ENCODE measurements at regions not wholly inside any gene's neighbourhood (a gene's known extent, or its start where the extent isn't known, plus 50 kb on each side); places are given as distances from the start of the nearest gene placed in this dataset.

GRCh38 chr18:38386146-38386545 lies 820.5 kb upstream of the CELF4 start:
- no peak overlapping the region for H2BK120ac ChIP-seq (replicated peaks; ENCODE audit: low read depth, low read length)
- no peak overlapping the region for H4K5ac ChIP-seq (ENCODE audit: insufficient read length, low read depth, low read length)
- H2BK12ac ChIP-seq (ENCODE audit: low read depth, low read length), result no peak overlapping the region
- TF ChIP-seq CHD1 (IDR thresholded peaks at IDR 0.05; ENCODE audit: low read depth, low read length), result no peak
- POLR2A ChIA-PET (ENCODE audit: partially characterized antibody), result no interaction called here
- H3K4me1 ChIP-seq (replicated peaks in 1 of 4; ENCODE audit: control insufficient read depth in 3 of 4, insufficient read depth in 4 of 4, low read length in 3 of 4), result no peaks in the 10 kb centered on the region
- H4K91ac ChIP-seq (replicated peaks; ENCODE audit: insufficient read length, low read length), result no peak overlapping the region
- H2BK15ac ChIP-seq (ENCODE audit: low read length), result no peak overlapping the region
- H3K18ac ChIP-seq (ENCODE audit: extremely low read depth, low read length), result no peak overlapping the region
- H2AK5ac ChIP-seq (ENCODE audit: low read depth, low read length), result no peak overlapping the region
- H3K27me3 ChIP-seq (replicated peaks in 1 of 4; ENCODE audit: control insufficient read depth in 3 of 4, extremely low read depth in 1 of 4, insufficient read depth in 3 of 4, low read length in 3 of 4), result no peaks in the 10 kb centered on the region
- no peak overlapping the region for H3K4me2 ChIP-seq (ENCODE audit: insufficient read depth in 1 of 2, low read depth in 2 of 2, low read length in 2 of 2)
- no peaks in the 10 kb centered on the region for H3K9me3 ChIP-seq (ENCODE audit: insufficient read depth in 2 of 2, low read depth in 1 of 2, low read length in 1 of 2)
- no peak overlapping the region for H3K14ac ChIP-seq (ENCODE audit: insufficient read length)
- H3K9ac ChIP-seq (replicated peaks in 1 of 4; ENCODE audit: extremely low read depth in 1 of 4, low read depth in 3 of 4, low read length in 3 of 4), result no peak overlapping the region
- DNase-seq (ENCODE audit: low read depth in 1 of 2, low spot score in 2 of 2), result no peak
- no peaks in the 10 kb centered on the region for H3K79me1 ChIP-seq (ENCODE audit: low read depth, low read length)
- H3K79me2 ChIP-seq (ENCODE audit: control insufficient read depth in 1 of 2, insufficient read depth in 2 of 2, low read length in 2 of 2), result no peaks in the 10 kb centered on the region
- H3K23me2 ChIP-seq (ENCODE audit: low read depth, low read length), result no peaks in the 10 kb centered on the region
- CTCF ChIA-PET (ENCODE audit: partially characterized antibody), result no interaction called here
- H3K27ac ChIP-seq (ENCODE audit: low read depth, low read length), result no peak overlapping the region
- H4K20me1 ChIP-seq (replicated peaks in 1 of 2; ENCODE audit: control insufficient read depth in 1 of 2, insufficient read depth in 2 of 2, low read length in 2 of 2), result no peaks in the 10 kb centered on the region
- H4K8ac ChIP-seq (ENCODE audit: extremely low read depth, insufficient read depth, low read length), result no peak overlapping the region
- no peak overlapping the region for H2BK20ac ChIP-seq (ENCODE audit: low read length)
- H2AFZ ChIP-seq (ENCODE audit: low read length), result no peak overlapping the region
- no peak for FAIRE-seq
- no peak overlapping the region for H3K56ac ChIP-seq (replicated peaks; ENCODE audit: insufficient read length, low read depth, low read length)
- no peak overlapping the region for H3K4me3 ChIP-seq (ENCODE audit: extremely low read depth in 1 of 4, insufficient read depth in 2 of 4, low read depth in 3 of 4, low read length in 4 of 4)
- no peaks in the 10 kb centered on the region for H3K36me3 ChIP-seq (ENCODE audit: control insufficient read depth in 2 of 4, insufficient read depth in 4 of 4, low read length in 3 of 4)
- WGBS, 2 experiments (ENCODE audit: extremely low coverage in 1 of 2, insufficient coverage in 1 of 2, insufficient read length in 1 of 2, insufficient replicate concordance in 2 of 2, low coverage in 1 of 2, low lambda C conversion rate in 2 of 2, missing lambda C conversion rate in 1 of 2), result 100% methylated on average over 1 of the region's 1 CpG; no CpG with 5 or more reads in 1 of the 2 experiments
- H3K4ac ChIP-seq (replicated peaks; ENCODE audit: insufficient read length, low read depth, low read length), result no peak overlapping the region
- no peak overlapping the region for H3K23ac ChIP-seq (ENCODE audit: insufficient read length)
- H2BK5ac ChIP-seq (ENCODE audit: low read depth, low read length), result no peak overlapping the region

Measured in H1 (cell line).